ENCODE measurements at regions not wholly inside any gene's neighbourhood (a gene's known extent, or its start where the extent isn't known, plus 50 kb on each side); places are given as distances from the start of the nearest gene placed in this dataset.

DNA sequence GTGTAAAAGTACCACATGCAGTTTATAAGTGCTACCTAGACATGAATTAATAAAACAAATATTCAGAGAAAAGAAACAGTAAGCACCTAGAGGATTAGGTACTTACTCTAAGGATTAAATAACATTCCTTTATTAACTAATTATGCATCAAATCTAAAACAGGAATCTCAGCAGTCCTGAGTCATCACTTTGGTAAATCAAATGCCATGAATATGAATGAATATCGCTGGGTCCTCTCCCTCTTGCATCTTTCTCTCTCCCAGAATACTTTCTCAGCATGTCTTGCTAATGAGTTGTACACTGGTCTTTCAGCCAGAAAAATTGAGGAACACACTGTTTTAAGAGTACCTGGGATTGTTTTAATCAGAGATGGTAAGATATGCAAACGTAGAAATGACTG lies 225.5 kb upstream of the NFE2L3 start:
- TF ChIP-seq, protein P1, sequence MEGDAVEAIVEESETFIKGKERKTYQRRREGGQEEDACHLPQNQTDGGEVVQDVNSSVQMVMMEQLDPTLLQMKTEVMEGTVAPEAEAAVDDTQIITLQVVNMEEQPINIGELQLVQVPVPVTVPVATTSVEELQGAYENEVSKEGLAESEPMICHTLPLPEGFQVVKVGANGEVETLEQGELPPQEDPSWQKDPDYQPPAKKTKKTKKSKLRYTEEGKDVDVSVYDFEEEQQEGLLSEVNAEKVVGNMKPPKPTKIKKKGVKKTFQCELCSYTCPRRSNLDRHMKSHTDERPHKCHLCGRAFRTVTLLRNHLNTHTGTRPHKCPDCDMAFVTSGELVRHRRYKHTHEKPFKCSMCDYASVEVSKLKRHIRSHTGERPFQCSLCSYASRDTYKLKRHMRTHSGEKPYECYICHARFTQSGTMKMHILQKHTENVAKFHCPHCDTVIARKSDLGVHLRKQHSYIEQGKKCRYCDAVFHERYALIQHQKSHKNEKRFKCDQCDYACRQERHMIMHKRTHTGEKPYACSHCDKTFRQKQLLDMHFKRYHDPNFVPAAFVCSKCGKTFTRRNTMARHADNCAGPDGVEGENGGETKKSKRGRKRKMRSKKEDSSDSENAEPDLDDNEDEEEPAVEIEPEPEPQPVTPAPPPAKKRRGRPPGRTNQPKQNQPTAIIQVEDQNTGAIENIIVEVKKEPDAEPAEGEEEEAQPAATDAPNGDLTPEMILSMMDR (IDR thresholded peaks at IDR 0.05) = no peak
- no peak for TF ChIP-seq POLR2A (IDR thresholded peaks at IDR 0.05)

All from gastroesophageal sphincter (tissue), 3 donors.